ENCODE measurements at regions not wholly inside any gene's neighbourhood (a gene's known extent, or its start where the extent isn't known, plus 50 kb on each side); places are given as distances from the start of the nearest gene placed in this dataset.

DNA sequence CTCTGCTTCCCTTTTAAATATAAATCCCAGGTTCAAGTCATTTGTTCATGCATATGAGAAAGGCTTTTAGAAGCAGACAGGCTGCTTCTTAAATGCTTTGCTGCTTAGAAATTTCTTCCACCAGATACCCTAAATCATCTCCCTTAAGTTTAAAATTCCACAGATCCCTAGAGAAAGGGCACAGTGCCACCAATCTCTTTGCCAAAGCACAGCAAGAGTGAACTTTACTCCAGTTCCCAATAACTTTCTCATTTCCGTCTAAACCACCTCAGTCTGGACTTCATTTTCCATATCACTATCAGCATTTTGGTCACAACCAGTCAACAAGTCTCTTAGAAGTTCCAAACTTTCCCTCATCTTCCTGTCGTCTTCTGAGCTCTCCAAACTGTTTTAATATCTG lies 679.8 kb upstream of the FTMT start:
- Mint-ChIP-seq H3K27ac (ENCODE audit: unreplicated experiment) (no peak overlapping the region), H3K36me3 (ENCODE audit: unreplicated experiment) (no peaks in the 10 kb centered on the region), H3K9me3 (ENCODE audit: unreplicated experiment) (no peaks in the 10 kb centered on the region), H3K4me3 (ENCODE audit: unreplicated experiment) (no peak overlapping the region), H3K27me3 (ENCODE audit: unreplicated experiment) (no peaks in the 10 kb centered on the region), H3K4me1 (ENCODE audit: low read depth, unreplicated experiment) (no peaks in the 10 kb centered on the region)
- TF ChIP-seq, protein P1, sequence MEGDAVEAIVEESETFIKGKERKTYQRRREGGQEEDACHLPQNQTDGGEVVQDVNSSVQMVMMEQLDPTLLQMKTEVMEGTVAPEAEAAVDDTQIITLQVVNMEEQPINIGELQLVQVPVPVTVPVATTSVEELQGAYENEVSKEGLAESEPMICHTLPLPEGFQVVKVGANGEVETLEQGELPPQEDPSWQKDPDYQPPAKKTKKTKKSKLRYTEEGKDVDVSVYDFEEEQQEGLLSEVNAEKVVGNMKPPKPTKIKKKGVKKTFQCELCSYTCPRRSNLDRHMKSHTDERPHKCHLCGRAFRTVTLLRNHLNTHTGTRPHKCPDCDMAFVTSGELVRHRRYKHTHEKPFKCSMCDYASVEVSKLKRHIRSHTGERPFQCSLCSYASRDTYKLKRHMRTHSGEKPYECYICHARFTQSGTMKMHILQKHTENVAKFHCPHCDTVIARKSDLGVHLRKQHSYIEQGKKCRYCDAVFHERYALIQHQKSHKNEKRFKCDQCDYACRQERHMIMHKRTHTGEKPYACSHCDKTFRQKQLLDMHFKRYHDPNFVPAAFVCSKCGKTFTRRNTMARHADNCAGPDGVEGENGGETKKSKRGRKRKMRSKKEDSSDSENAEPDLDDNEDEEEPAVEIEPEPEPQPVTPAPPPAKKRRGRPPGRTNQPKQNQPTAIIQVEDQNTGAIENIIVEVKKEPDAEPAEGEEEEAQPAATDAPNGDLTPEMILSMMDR (IDR thresholded peaks at IDR 0.05; ENCODE audit: partially characterized antibody, unreplicated experiment) = no peak
- no peak for DNase-seq

DNA sequence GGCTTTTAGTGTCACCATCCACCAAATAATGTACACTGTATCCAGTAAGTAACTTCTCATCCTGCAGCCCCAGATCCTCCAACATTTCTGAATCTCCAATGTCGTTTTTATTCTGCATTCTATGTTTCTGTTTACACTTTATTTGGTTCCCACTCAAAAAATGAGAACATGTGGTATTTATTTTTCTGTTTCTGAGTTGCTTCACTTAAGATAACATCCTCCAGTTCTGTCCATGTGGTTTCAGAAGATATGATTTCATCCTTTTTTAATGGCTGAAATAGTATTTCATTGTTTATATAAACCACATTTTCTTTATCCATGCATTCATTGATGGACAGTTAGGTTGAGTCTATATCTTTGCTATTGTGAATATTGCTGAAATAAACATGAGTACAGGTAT lies 677.3 kb upstream of the FTMT start:
- H3K9me3 Mint-ChIP-seq (ENCODE audit: unreplicated experiment) = no peaks in the 10 kb centered on the region
- no peak overlapping the region for H3K27ac Mint-ChIP-seq (ENCODE audit: unreplicated experiment)
- TF ChIP-seq, protein P1 (IDR thresholded peaks at IDR 0.05; ENCODE audit: partially characterized antibody, unreplicated experiment) = no peak
- no peaks in the 10 kb centered on the region for H3K27me3 Mint-ChIP-seq (ENCODE audit: unreplicated experiment)
- no peak overlapping the region for H3K4me3 Mint-ChIP-seq (ENCODE audit: unreplicated experiment)
- no peaks in the 10 kb centered on the region for H3K36me3 Mint-ChIP-seq (ENCODE audit: unreplicated experiment)
- no peak for DNase-seq
- no peaks in the 10 kb centered on the region for H3K4me1 Mint-ChIP-seq (ENCODE audit: low read depth, unreplicated experiment)

DNA sequence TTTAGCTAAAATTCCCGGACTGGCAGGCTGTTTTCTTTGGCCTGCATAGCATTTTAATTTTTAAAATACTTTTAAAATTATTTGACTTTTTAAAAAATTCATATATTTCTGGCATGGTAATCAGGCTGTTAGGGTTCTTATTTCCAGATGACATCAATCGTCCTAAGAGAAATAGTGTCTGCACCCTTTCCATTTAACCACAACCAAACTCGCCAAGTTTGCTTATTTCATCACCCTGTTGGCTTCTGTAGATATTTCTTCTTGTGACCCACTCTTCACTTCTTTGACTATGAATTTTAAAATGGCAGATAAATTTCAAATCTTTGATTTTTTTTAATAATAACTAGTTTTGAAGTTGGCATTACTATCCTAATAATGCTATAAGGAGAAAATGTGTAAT lies 675.7 kb upstream of the FTMT start:
- Mint-ChIP-seq H3K4me3 (ENCODE audit: unreplicated experiment) (no peak overlapping the region), H3K9me3 (ENCODE audit: unreplicated experiment) (no peaks in the 10 kb centered on the region), H3K27ac (ENCODE audit: unreplicated experiment) (no peak overlapping the region), H3K36me3 (ENCODE audit: unreplicated experiment) (no peaks in the 10 kb centered on the region), H3K4me1 (ENCODE audit: low read depth, unreplicated experiment) (no peaks in the 10 kb centered on the region), H3K27me3 (ENCODE audit: unreplicated experiment) (no peaks in the 10 kb centered on the region)
- TF ChIP-seq, protein P1 (IDR thresholded peaks at IDR 0.05; ENCODE audit: partially characterized antibody, unreplicated experiment) = no peak
- no peak for DNase-seq

DNA sequence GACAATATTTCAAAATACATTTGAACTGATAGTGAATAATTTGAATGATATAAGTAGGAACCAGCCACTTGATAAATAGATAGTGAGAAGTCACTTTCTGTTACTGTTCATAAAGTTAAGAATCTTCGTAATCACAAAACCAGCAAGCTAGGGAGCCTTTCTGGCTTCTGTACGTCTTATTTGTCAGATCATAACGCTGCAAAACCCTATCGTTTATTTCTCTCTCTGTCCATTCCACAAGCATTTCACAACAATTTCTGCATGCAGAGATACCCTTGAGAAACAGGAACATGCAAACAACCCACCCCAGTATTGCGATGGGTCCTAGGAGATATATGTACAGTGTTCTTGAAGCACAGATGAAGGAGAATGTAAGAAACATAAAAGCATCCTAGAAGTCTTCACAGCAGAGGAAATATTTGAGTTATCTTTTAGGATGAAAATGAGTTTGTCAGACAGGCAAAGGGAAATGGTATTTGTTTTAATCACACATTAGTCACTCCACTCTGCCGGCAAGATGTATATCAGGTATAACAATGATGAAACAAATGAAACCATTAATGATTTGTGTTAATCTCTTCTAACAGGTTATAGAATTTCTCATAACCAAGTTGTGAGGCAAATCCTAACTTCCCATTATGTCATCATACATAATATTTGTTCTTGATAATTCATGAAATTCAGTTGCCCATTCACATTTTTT lies 668.7 kb upstream of the FTMT start:
- no peaks in the 10 kb centered on the region for H3K36me3 Mint-ChIP-seq (ENCODE audit: unreplicated experiment)
- no peaks in the 10 kb centered on the region for H3K27me3 Mint-ChIP-seq (ENCODE audit: unreplicated experiment)
- H3K4me3 Mint-ChIP-seq (ENCODE audit: unreplicated experiment) = no peak overlapping the region
- no peak for DNase-seq
- no peak overlapping the region for H3K27ac Mint-ChIP-seq (ENCODE audit: unreplicated experiment)
- no peaks in the 10 kb centered on the region for H3K4me1 Mint-ChIP-seq (ENCODE audit: low read depth, unreplicated experiment)
- H3K9me3 Mint-ChIP-seq (ENCODE audit: unreplicated experiment) = no peaks in the 10 kb centered on the region
- TF ChIP-seq, protein P1 (IDR thresholded peaks at IDR 0.05; ENCODE audit: partially characterized antibody, unreplicated experiment) = no peak

DNA sequence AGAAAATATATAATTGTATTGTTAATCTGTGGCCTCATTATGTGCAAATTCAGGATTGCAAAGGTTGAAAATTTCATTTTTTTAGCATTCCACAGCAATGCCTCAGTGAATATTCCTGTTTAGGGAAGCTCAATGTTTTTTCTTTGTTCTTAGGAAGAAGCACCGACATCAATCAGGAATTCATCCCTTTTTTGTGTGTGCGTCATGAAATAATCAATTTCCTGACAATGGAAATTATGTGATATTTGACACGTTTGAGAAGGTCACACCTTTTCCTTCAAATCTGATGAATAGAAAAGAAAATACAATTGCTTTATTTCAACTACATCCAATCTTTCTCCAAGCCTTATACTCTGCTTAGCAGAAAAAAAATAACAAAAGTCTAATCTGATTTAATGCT lies 662.8 kb upstream of the FTMT start:
- TF ChIP-seq, protein P1 (IDR thresholded peaks at IDR 0.05; ENCODE audit: partially characterized antibody, unreplicated experiment) = no peak
- no peak for DNase-seq
- Mint-ChIP-seq H3K27me3 (ENCODE audit: unreplicated experiment) (no peaks in the 10 kb centered on the region), H3K36me3 (ENCODE audit: unreplicated experiment) (no peaks in the 10 kb centered on the region), H3K4me1 (ENCODE audit: low read depth, unreplicated experiment) (no peaks in the 10 kb centered on the region), H3K9me3 (ENCODE audit: unreplicated experiment) (peaks cover 1% of the 10 kb centered on the region), H3K27ac (ENCODE audit: unreplicated experiment) (no peak overlapping the region), H3K4me3 (ENCODE audit: unreplicated experiment) (no peak overlapping the region)

All from glutamatergic neuron (in vitro differentiated cells).